ENCODE measurements at regions not wholly inside any gene's neighbourhood (a gene's known extent, or its start where the extent isn't known, plus 50 kb on each side); places are given as distances from the start of the nearest gene placed in this dataset.

- TF ChIP-seq TCF7L2 (IDR thresholded peaks at IDR 0.05; ENCODE audit: low read depth, low read length): no peak
- TF ChIP-seq CTCF (IDR thresholded peaks at IDR 0.05): no peak
These were observed 488.7 kb upstream of the SPRED2 start for GRCh38 chr2:65921116-65921515.

Data from Panc1 (cell line).